GM10266 (cell line): ENCODE measurements at regions not wholly inside any gene's neighbourhood (a gene's known extent, or its start where the extent isn't known, plus 50 kb on each side); places are given as distances from the start of the nearest gene placed in this dataset.

Experiments
- DNase-seq: peaks from one replicate; pipeline ENCODE4 v3.0.0; 2012; ENCODE audit errors: extremely low spot score
- TF ChIP-seq, protein P1 (sequence below): IDR thresholded peaks from 2 replicates; pipeline ENCODE4 v1.5.1; 2012; ENCODE audit warnings: mild to moderate bottlenecking, low read depth; ENCODE audit not compliant: control insufficient read depth, insufficient read depth; ENCODE audit errors: missing control alignments

DNA sequence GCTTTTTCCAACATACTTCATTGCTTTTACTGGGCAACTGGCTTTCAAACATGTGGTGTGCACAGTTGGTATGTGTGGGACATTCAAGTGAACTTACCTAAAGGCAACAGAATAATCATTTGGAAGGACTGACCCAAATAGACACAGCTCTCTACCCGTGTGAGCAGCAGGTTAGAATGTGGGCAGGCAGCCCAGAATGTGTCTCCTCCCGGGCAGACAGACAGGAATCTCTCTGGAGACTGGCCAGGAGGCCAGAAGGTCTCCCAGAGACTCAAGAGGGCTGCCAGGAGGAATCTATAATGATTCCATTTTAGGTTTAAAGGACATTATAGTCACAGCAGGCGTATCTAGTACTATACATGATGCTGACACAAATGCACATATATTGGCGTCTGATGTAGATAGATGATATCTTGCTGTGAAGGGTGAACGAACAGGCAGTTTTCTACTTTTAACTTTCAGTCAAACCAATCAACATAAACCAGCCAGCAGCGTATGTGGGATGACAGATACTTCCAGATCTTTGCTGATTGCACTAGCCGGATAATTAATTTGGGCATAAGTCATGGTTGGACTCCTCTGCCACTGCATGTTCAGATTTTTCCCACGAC, 297.4 kb upstream of the ZNF608 start:
- TF ChIP-seq, protein P1, sequence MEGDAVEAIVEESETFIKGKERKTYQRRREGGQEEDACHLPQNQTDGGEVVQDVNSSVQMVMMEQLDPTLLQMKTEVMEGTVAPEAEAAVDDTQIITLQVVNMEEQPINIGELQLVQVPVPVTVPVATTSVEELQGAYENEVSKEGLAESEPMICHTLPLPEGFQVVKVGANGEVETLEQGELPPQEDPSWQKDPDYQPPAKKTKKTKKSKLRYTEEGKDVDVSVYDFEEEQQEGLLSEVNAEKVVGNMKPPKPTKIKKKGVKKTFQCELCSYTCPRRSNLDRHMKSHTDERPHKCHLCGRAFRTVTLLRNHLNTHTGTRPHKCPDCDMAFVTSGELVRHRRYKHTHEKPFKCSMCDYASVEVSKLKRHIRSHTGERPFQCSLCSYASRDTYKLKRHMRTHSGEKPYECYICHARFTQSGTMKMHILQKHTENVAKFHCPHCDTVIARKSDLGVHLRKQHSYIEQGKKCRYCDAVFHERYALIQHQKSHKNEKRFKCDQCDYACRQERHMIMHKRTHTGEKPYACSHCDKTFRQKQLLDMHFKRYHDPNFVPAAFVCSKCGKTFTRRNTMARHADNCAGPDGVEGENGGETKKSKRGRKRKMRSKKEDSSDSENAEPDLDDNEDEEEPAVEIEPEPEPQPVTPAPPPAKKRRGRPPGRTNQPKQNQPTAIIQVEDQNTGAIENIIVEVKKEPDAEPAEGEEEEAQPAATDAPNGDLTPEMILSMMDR = no peak
- DNase-seq = no peak

DNA sequence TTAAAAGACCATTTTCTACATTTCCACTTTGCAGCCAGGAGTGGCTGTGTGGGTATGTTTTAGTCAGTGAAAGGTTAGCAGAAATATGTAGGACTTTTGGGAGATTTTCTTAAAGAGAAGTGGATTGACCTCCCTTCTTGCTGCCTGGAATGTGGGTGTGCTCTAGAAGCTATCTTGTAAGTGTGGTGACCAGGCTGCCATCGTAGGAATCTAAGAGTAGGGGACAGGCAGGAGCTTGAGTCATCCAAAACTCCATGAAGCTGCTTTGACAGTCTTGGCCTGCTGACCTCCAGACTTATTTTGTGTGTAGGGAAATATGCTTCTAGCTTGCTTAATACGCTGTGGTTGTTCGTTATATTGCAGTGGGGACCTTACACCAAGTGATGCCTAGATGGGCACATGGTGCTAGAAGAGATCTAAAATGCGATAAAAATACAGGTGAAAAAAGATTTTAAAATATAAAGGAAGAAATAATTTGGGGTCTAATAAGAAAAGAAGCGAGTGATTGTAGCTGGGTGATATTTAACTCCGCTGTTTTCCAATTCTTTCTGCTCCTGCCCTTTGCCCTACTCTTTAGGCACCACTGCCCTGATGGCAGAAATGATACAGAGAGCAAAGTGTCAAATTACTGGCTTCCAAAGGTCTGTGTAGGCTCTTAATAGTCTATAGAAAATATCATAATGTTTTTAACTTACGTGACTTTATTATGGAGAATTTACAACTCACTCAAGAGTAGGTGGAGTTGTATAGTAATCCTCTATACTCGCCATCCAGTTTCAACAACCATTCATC, 298.2 kb upstream of the ZNF608 start:
- no peak for DNase-seq
- TF ChIP-seq, protein P1 = no peak

DNA sequence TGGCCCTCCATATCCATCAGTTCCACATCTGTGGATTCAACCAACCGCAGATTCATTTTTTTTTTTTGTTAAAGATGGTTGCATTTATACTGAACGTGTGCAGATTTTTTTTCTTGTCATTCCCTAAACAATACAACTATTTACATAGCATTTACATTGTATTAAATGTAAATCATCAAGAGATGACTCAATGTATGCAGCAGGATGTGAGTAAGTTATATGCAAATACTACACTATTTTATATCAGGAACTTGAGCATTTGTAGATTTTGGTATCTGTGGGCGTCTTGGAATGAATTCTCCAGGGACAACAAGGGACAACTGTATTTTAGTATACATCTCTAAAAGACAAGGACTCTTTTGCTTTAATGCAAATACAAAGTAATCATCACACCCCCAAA, 299.2 kb upstream of the ZNF608 start:
- no peak for DNase-seq
- TF ChIP-seq, protein P1 = no peak

DNA sequence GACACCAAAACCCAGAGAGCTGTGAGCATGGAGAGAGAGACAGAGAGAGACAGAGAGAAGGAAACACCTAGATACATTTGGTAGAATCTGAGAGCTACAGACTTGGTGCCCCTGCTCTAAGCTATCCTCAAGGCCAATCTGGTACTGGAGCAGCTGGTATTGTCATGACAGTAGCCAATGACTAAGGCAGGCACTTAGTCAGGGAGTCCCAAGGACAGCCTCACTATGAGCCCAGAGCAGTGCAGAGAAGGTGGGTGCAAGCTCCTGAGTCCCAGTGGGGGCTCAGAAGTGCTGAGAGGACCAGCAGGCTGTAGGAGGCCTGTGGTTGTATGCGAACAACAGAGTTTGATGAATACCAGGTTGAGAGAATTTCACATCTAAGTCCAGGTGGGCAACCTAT, 300.4 kb upstream of the ZNF608 start:
- no peak for DNase-seq
- TF ChIP-seq, protein P1 = no peak

DNA sequence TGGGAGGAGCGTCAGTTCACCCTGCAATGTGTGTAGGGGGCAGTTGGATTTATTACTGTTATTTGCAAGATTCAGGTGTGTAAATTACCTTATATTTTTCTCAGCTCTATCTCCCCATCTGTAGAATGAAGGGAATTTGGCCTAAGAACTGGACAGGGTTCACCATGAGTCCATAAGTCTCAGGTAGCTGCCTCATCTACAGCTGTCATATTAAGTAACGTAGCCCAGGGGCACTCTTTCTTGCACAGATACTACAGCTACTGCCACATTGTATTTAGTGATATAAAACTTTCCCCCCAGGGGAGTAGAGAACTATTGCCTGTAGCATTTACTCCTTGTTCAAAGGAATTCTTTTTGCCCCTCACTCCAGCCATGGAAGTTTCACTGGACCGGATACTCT, 301.4 kb upstream of the ZNF608 start:
- no peak for DNase-seq
- TF ChIP-seq, protein P1 = no peak

DNA sequence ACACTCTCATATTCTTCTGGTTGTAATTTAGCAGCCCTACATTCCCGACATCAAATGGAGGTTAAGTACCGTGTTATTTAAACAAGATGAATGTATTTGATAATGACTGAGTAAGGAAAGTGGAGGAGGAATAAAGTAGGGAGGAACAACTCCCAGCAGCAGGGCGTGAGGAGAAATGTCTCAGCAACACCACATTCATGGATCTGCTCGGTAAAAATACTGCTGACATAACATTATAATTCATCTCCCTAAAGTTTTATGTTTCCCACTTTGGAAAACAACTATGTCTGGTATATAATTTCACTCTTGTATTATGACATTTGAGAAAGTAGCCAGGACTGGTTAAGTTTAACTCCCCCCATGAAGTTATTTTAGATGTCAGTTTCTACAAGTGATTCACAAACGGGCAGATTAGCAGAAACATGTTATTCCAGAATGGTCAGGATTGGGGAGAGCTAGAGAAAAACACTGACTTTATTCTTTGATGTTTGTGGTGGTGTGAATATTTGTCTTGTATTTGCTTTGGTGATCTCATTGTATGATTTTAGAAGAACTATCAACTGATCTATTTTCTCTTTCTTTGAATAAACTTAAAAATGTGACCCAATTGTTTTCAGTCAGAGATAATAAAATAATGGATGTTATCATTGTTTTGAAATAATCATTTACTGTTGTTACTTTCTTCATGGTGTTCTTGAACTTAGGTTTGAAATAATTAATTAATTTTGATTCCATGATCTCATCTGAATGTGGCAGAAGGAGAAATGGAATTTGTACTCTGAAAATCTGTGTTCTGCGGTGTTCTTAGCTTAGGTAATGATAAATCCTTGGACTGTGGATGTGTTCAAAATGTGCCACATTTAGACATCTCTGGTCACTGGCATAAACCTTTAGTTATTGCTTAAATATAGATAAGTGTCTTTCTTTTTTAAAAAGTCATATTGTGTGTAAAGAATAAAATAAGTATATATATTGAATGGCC, 303.6 kb upstream of the ZNF608 start:
- TF ChIP-seq, protein P1 = no peak
- DNase-seq = no peak
